ENCODE measurements at regions not wholly inside any gene's neighbourhood (a gene's known extent, or its start where the extent isn't known, plus 50 kb on each side); places are given as distances from the start of the nearest gene placed in this dataset.

DNA sequence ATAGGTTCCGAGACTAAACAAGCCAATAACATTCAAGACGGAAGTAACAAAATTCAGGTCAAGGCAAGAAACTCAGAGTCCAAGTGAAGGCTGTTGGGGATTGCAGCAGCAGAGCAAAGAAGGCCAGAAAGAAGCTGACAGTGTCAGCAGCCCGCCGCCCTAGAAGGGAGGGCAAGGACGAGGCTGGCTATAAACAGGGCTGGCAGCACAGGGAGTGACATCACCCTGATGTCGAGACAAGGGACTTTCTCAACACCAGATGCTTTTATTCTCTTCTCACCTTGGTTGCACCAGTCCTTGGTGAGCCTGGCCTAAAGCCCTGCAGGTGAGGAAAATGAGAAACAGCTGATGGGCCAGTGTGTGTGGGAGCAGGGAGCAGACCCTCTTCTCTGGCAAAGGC, 687.7 kb upstream of the NRP1 start:
- H3K36me3 ChIP-seq (ENCODE audit: control insufficient read depth in 2 of 2, extremely low read depth in 1 of 2, insufficient read depth in 2 of 2, low read length in 2 of 2) = no peaks in the 10 kb centered on the region
- no peak overlapping the region for H3K4me2 ChIP-seq (ENCODE audit: control insufficient read depth, extremely low read depth, insufficient read depth, low read depth, low read length)
- no peak for FAIRE-seq
- no peaks in the 10 kb centered on the region for H3K79me2 ChIP-seq (ENCODE audit: control insufficient read depth, insufficient read depth, low read length)
- H3K27me3 ChIP-seq (ENCODE audit: control insufficient read depth, extremely low read depth, insufficient read depth, low read length) = no peaks in the 10 kb centered on the region
- H3K27ac ChIP-seq (ENCODE audit: control insufficient read depth, insufficient read depth, low read length) = no peak overlapping the region
- no peak overlapping the region for H2AFZ ChIP-seq (ENCODE audit: control insufficient read depth, low read length)
- H4K20me1 ChIP-seq (ENCODE audit: control insufficient read depth, extremely low read depth, insufficient read depth, low read length) = no peaks in the 10 kb centered on the region
- TF ChIP-seq EZH2 (IDR thresholded peaks at IDR 0.05; ENCODE audit: low read length) = no peak
- TF ChIP-seq, protein P1, sequence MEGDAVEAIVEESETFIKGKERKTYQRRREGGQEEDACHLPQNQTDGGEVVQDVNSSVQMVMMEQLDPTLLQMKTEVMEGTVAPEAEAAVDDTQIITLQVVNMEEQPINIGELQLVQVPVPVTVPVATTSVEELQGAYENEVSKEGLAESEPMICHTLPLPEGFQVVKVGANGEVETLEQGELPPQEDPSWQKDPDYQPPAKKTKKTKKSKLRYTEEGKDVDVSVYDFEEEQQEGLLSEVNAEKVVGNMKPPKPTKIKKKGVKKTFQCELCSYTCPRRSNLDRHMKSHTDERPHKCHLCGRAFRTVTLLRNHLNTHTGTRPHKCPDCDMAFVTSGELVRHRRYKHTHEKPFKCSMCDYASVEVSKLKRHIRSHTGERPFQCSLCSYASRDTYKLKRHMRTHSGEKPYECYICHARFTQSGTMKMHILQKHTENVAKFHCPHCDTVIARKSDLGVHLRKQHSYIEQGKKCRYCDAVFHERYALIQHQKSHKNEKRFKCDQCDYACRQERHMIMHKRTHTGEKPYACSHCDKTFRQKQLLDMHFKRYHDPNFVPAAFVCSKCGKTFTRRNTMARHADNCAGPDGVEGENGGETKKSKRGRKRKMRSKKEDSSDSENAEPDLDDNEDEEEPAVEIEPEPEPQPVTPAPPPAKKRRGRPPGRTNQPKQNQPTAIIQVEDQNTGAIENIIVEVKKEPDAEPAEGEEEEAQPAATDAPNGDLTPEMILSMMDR (optimal IDR thresholded peaks at IDR 0.05 in 1 of 3, IDR thresholded peaks at IDR 0.05 in 1 of 3, conservative IDR thresholded peaks at IDR 0.05 in 1 of 3; ENCODE audit: extremely low read depth in 1 of 3, insufficient read depth in 2 of 3, low read length in 3 of 3) = no peak
- H3K9ac ChIP-seq (ENCODE audit: control insufficient read depth, extremely low read depth, insufficient read depth, low read length) = no peak overlapping the region
- DNase-seq (ENCODE audit: low read depth, low spot score) = no peak
- no peaks in the 10 kb centered on the region for H3K9me1 ChIP-seq (ENCODE audit: control insufficient read depth, extremely low read depth, insufficient read depth, low read length)
- H3K4me3 ChIP-seq (ENCODE audit: control insufficient read depth in 2 of 3, extremely low read depth in 1 of 3, insufficient read depth in 2 of 3, low read depth in 1 of 3, low read length in 3 of 3) = no peak overlapping the region
- H3K9me3 ChIP-seq (ENCODE audit: control insufficient read depth, low read depth, low read length) = no peaks in the 10 kb centered on the region
- dilution Hi-C loops (cut with MboI; ENCODE audit: extremely low pct_ligation_motif_present, low sequenced_read_pairs) = no loop called here
- no peaks in the 10 kb centered on the region for H3K4me1 ChIP-seq (ENCODE audit: control insufficient read depth, extremely low read depth, insufficient read depth, low read length)

DNA sequence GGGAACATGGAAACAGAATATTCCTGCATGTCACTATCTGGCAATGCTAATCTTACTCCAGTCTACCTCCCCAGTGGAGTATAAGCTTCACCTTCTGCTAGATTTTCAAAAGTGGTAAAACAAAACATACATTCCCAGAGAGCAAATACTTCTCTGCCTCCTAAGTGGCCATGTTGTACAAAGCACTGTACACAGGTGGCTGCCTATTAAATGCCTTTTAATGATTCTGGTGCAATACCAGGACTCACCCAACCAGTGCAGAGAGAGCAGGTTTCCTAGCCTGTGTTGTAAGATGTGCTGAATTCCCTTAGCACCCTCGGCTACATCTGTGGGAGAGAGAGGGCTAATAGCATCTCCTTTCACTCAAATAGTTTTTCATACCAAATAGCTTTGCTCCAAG, 684.3 kb upstream of the NRP1 start:
- FAIRE-seq (no peak), DNase-seq (ENCODE audit: low read depth, low spot score) (no peak)
- Histone ChIP-seq H3K9me1 (ENCODE audit: control insufficient read depth, extremely low read depth, insufficient read depth, low read length) (no peaks in the 10 kb centered on the region), H4K20me1 (ENCODE audit: control insufficient read depth, extremely low read depth, insufficient read depth, low read length) (no peaks in the 10 kb centered on the region), H3K36me3 (ENCODE audit: control insufficient read depth in 2 of 2, extremely low read depth in 1 of 2, insufficient read depth in 2 of 2, low read length in 2 of 2) (no peaks in the 10 kb centered on the region), H2AFZ (ENCODE audit: control insufficient read depth, low read length) (no peak overlapping the region), H3K79me2 (ENCODE audit: control insufficient read depth, insufficient read depth, low read length) (no peaks in the 10 kb centered on the region), H3K4me2 (ENCODE audit: control insufficient read depth, extremely low read depth, insufficient read depth, low read depth, low read length) (no peak overlapping the region), H3K4me3 (ENCODE audit: control insufficient read depth in 2 of 3, extremely low read depth in 1 of 3, insufficient read depth in 2 of 3, low read depth in 1 of 3, low read length in 3 of 3) (no peak overlapping the region), H3K9ac (ENCODE audit: control insufficient read depth, extremely low read depth, insufficient read depth, low read length) (no peak overlapping the region), H3K9me3 (ENCODE audit: control insufficient read depth, low read depth, low read length) (no peaks in the 10 kb centered on the region), H3K27ac (ENCODE audit: control insufficient read depth, insufficient read depth, low read length) (no peak overlapping the region), H3K27me3 (ENCODE audit: control insufficient read depth, extremely low read depth, insufficient read depth, low read length) (no peaks in the 10 kb centered on the region), H3K4me1 (ENCODE audit: control insufficient read depth, extremely low read depth, insufficient read depth, low read length) (no peaks in the 10 kb centered on the region)
- dilution Hi-C loops (cut with MboI; ENCODE audit: extremely low pct_ligation_motif_present, low sequenced_read_pairs) = no loop called here
- TF ChIP-seq, protein P1 (optimal IDR thresholded peaks at IDR 0.05 in 1 of 3, IDR thresholded peaks at IDR 0.05 in 1 of 3, conservative IDR thresholded peaks at IDR 0.05 in 1 of 3; ENCODE audit: extremely low read depth in 1 of 3, insufficient read depth in 2 of 3, low read length in 3 of 3) = no peak
- no peak for TF ChIP-seq EZH2 (IDR thresholded peaks at IDR 0.05; ENCODE audit: low read length)

All from keratinocyte (primary cell).